ENCODE measurements at regions not wholly inside any gene's neighbourhood (a gene's known extent, or its start where the extent isn't known, plus 50 kb on each side); places are given as distances from the start of the nearest gene placed in this dataset.
"Not testable (repeated sequence)": the region's sequence is repeated elsewhere in the genome, so short reads cannot be mapped to it uniquely, and the experiment has no call there.

DNA sequence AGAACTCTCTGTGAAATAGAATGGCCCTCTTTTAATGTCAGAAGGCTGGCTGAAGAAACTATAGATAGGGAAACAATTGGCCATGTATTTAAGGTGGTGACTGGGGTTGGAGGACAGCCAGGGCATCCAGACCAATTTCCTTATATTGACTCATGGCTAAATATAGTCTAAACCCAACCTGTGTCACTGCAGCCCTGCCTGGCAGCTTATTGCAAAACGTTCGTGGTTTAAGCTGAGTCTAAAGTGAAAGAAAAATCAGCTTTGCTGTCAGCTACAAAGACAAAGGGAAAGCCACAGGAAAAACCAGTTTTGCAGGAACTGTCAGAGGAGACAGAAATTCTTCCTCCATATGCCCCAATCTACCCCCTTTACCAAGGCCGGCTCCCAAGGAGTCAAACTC is 902.8 kb upstream of the NDST4 start:
- DNase-seq (ENCODE audit: low spot score), result no peak

DNA sequence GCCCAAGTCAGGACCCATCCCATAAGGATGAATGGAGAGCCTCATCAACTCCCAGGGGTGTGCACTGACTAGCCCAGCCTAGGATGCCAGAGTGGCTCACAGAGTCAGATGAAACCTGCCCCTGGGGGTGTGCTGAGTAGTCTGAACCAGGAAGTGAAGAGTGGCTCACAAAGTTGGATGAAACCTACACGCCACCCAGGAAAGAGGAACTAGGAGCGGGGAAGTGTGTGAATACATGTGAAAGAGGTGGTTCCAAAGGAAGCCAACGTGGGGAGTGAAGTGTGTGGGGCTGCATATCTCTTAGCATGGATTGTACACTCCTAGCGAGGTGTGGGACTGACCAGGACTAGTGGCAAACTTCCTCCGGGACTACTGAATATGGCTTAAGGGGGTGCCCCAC is 902.1 kb upstream of the NDST4 start:
- DNase-seq (ENCODE audit: low spot score), result no peak

DNA sequence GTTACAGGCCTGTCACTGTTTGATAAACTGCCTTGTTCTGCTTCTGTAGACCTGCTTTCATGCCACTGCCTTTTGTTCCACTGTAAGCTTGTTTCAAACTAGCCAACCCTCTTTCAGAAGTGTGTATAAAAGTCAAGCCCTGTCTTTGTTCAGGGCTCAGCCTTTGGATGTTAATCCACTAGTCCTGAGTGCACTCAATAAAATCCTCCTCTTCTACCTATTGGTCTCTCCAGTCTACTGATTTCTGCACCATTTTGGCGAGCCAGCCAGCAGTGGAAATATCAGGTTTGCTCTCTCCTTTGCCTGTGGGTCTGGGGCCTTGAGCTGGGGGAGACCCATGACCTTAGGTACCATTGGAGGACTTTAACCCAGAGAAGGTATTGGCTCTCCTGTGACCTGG is 901.6 kb upstream of the NDST4 start:
- DNase-seq (ENCODE audit: low spot score), result no peak

DNA sequence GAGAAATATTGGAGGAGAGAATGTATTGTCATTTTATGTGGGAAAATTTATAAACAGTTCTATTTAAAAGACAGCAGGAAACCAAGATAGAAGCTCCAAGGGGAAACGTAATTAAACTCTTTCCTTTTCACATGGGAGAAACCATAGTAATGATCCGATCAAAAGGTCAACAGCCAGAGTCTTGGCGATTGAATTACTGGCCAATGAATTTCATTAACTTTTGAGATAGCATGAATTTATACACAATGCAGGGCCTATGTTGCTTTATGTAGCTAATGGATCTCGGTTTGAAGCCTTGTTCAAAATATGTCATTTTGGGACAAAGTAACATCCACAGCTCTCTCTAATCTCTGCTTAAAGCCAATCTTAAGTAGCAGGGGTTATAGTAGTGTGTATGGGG is 897.5 kb upstream of the NDST4 start:
- DNase-seq (ENCODE audit: low spot score), result no peak

DNA sequence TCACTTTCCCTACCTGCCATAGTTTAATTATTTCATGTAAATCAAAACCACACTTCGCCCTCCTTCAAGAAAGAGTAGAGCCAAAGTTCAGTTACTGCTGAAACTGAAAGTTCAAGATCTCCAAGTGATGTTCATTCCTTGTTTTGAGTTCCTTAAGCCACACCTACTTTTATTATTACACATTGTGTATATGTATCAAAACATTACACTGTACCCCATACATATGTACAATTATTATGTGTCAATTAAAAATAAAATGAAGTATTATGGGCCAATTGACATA is 892.3 kb upstream of the NDST4 start:
- no peak for DNase-seq (ENCODE audit: low spot score)

DNA sequence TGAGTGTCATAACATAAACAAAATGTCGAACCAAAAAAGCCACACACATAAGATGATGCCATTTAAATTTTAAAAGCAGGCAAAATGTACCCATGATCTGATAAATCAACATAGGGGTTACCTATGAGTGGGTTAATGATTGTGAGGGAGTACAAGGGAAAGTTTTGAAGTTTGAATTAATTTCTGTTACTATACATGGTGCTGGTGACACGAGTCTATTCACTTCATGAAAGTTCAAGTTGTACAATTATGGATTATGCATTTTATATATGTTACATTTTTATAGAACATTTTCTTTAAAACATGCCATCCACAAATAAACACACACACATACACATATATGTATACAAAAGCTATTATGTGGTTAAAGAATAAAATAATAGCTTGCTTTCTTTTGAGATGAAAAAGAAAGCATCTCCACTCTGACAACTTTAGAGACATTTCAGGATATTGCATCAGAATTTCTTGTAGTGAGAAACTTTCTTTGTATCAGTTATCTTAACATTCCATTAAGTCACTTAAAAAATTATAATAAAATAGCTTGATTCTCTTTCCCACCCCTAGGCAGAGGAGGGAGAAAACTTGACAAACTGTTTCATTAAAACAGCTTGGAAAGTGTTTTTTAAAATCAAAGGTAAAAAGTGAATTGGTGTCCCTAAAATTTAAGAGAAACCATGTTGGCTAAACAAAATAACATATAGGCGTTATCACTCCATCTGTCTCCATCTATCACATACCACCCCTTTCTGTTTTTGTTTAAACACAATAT is 891.8 kb upstream of the NDST4 start:
- DNase-seq (ENCODE audit: low spot score), result peak; percentile 13

DNA sequence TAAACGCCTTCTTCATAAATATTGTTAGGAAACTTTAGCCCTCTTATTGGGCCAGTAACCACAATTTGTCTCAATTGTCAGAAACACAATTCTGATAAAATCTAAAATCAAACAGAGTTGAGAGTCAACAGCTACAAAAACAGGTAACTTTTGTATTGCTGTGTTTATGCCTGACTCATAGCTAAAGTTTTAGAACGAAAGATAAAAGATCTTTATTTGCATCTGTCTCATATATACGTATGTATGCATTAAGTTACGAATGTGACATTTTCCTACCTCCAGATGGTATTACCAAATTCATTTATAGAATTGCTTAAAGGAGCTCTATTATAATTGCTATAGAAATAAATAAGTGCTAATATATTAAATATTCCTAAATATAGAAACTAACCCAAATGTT is 887.9 kb upstream of the NDST4 start:
- no peak for DNase-seq (ENCODE audit: low spot score)

DNA sequence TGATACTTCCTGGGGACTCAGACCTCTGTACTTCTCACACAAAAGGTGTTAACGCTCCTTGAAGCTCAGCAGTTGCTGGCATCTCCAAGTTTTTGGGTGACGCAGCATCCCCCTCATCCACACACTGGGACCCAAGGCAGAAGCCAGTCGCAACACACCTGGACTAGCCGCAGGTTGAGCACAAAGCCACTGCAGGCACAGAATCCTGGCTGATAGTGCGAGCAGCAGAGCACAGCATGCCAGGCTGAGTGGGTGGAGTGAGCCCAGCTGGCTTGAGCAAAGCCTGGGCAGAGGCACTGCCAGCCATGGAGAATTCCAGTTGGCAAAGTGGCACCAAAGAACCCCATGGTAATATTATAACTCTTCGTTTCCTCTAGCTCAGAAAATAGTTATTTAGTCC is 873.2 kb upstream of the NDST4 start:
- DNase-seq (ENCODE audit: low spot score), result no peak

DNA sequence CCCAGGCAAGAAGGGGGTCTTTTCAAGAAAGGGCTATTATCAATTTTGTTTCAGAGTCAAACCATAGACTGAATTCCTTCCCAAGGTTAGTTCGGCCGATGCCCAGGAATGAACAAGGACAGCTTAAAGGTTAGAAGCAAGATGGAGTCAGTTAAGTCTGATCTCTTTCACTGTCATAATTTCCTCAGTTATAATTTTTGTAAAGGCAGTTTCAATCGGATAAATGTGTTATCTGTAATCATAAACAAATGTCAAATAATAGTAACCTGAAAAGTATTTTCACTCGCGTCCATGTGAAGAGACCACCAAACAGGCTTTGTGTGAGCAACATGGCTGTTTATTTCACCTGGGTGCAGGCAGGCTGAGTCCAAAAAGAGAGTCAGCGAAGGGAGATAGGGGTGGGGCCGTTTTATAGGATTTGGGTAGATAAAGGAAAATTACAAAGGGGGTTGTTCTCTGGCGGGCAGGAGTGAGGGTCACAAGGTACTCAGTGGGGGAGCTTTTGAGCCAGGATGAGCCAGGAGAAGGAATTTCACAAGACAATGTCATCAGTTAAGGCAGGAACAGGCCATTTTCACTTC is 862.1 kb upstream of the NDST4 start:
- not testable (repeated sequence) for DNase-seq (ENCODE audit: low spot score)

DNA sequence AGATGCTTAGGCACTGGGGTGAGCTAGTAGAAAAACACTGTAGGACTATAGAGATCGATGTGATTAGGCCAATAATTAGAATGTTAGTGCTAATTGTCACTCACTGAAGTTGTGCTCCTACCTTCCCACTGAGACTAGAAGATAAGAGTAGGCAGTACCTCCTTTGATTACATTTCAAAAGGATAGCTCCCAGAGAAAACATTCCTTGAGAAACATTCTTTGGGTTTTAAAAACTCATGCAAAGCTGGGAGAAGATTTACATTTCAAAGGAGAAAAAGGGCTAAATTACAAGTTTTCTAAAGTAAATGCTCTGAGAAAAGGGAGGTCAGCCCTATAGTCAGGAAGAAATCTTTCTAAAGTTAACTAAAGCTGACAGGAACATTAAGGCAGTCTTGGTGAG is 860.3 kb upstream of the NDST4 start:
- no peak for DNase-seq (ENCODE audit: low spot score)

DNA sequence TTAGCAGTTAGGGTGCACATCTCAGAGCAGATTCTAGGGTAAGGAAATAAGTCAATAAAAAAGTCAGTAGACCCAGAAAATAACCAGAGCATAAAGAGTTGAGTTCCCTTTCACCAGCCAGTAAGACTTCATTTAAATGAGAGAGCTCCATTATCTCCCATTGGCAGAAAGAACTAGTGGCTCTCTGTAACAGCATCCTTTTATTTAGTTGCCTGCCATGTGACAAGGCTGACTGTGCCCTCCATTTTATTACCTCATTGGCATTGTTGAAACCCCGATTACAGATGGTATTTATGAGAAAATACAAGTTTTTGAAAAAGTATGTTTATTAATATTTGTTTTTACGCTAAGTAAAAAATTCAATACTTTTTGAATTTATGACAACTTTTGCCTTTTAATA is 859.5 kb upstream of the NDST4 start:
- no peak for DNase-seq (ENCODE audit: low spot score)

DNA sequence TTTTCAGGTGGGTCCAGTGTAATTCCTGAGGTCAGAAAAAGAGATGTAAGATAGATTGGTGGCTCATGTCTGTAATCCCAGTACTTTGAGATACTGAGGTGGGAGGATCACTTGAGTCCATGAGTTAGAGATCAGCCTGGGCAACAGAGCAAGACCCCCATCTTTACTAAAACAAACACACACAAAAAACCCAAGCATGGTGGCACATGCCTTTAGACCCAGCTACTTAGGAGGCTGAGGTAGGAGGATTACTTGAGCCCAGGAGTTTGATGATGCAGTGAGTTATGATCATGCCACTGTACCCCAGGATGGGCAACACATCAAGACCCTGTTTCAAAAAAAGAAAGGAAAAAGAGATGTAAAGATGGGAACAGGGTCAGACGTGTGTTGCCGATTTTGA is 857.4 kb upstream of the NDST4 start:
- no peak for DNase-seq (ENCODE audit: low spot score)

DNA sequence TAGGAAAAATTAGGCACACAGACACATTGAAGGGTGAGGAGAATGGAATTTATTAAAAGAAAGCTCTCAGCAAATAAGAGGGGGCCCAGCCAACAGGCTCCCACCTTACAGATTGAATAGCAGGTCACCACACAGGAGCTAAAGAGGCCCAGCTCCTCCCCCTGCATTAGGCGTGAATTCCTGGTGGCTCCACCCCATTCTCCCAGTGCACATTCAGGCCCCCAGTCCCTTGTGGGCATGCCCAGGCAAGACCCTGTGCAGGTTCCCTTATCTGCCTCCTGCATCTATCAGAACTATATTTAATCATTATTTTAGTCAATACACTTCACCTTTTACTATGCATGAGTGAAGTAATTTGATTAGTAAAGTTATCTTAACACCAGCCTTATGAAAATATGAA is 856.3 kb upstream of the NDST4 start:
- DNase-seq (ENCODE audit: low spot score), result no peak

DNA sequence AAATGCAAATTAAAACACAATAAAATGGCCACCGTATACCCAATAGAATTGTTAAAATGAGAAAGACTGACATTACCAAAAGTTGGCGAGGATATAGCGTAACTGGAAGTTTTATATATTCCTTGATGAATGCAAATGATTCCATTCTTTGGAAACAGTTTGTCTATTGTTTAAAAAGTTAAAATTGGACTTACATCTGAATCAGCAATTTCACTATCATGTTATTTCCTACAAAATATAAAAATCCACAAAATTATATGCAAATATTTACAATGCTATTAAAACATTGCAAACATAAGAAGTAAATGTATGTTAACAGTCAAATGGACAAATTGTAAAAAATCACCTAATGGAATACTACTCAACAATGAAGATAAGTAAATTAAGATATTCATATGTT is 852.2 kb upstream of the NDST4 start:
- DNase-seq (ENCODE audit: low spot score), result no peak

DNA sequence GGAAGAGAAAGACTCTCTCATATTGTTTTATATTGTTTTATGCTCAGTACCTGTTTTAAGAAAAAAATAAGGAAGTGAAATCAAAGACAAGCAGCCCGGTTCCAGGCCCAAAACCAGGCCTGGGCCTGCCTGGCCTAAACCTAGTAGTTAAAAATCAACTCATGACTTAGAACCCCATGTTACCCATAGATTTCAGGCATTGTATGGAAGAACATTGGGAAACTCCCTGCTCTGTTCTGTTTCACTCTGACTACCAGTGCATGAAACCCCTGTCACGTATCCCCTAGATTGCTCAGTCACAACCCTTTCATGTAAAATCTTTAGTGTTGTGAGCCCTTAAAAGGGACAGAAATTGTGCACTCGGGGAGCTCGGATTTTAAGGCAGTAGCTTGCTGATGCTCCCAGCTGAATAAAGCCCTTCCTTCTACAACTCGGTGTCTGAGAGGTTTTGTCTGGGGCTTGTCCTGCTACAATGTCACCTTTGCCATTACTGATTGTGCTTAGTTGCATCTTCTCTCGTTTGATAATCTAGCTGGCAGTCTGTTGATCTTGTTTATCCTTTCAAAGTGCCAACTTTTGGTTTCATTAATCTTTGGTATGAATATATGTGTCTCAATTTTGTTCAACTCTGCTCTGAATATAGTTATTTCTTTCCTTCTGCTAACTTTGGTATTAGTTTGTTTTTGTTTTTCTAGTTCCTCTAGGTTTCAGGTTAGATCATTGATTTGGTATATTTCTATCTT is 842.8 kb upstream of the NDST4 start:
- not testable (repeated sequence) for DNase-seq (ENCODE audit: low spot score)

DNA sequence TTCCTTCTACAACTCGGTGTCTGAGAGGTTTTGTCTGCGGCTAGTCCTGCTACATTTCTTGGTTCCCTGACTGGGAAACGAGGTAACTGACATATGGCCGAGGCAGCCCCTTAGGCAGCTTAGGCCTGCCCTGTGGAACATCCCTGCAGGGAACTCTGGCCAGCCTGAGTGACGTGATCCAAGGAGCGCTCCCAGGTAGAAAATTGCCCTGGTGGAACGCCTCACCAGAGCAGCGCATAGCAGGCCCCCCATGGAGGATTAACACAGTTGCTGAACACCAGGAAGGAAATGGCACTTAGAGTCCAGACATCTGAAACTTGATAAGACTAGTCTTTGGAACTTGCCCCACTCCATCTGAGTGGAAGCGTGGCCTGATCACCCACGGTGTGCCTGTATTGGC is 837.4 kb upstream of the NDST4 start:
- no peak for DNase-seq (ENCODE audit: low spot score)

DNA sequence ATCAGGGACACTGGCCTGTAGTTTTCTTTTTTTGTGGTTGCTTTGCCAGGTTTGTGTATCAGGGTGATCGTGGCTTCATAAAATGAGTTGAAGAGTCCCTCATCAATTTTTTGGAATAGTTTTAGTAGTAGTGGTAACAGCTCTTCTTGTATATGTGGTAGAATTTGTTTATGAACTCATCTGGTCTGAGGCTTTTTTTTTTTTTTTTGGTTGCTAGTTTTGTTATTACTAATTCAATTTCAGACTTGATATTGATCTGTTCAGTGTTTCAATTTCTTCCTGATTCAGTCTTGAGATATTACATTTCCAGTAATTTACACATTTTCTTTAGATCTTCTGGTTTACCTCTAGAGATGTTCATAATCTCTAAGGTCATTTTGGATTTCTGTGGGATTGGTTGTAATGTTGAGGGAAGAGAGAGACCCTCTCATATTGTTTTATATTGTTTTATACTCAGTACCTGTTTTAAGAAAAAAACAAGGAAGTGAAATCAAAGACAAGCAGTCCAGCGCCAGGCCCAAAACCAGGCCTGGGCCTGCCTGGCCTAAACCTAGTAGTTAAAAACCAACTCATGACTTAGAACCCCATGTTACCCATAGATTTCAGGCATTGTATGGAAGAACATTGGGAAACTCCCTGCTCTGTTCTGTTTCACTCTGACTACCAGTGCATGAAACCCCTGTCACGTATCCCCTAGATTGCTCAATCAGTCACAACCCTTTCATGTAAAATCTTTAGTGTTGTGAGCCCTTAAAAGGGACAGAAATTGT is 836.7 kb upstream of the NDST4 start:
- not testable (repeated sequence) for DNase-seq (ENCODE audit: low spot score)

DNA sequence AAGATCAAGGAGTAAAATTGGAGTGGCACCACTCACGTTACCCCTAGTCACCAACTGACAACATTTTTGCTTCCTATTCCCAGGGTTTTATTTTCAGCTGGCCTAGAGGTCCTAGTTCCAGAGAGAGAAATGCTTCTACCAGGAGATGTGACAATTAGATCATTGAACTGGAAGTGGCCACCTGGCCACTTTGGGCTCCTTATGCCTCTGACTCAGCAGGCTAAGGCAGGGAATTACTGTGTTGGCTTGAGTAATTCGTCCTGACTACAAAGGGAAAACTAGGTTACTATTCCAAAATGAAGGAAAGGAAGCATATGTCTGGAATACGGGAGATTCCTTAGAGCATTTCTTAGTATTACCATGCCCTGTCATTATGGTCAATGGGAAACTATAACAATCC is 831.6 kb upstream of the NDST4 start:
- no peak for DNase-seq (ENCODE audit: low spot score)

DNA sequence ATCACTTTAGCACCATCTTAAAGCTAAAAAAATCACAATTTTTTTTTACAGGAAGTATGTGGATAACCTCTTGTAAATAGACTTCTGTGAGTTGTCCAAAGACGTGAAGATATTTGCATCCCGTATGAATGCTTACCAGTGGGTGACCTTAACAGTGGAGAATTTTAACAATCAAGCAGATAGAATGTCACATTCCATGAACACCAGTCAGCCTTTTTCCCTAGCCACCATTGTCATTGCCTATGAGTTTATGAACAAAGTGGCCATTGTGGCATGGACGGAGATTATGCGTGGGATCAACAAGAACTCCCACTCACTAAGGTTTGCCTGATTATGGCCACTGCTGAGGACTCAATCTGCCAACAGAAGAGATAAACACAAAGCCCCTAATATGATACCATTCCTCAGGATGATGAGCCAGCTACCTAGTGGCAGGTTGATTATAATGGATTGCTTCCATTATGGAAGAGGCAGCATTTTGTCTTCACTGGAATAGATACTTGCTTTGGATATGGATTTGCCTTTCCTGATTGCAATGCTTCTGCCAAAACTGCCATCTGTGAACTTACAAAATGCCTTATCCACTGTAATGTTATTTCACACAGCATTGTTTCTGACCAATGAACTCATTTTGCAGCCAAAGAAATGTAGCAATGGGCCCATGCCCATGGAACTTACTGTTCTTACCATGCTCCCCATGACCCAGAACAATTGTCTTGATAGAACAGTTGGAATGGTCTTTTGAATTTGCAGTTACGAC is 830.9 kb upstream of the NDST4 start:
- DNase-seq (ENCODE audit: low spot score), result no peak

DNA sequence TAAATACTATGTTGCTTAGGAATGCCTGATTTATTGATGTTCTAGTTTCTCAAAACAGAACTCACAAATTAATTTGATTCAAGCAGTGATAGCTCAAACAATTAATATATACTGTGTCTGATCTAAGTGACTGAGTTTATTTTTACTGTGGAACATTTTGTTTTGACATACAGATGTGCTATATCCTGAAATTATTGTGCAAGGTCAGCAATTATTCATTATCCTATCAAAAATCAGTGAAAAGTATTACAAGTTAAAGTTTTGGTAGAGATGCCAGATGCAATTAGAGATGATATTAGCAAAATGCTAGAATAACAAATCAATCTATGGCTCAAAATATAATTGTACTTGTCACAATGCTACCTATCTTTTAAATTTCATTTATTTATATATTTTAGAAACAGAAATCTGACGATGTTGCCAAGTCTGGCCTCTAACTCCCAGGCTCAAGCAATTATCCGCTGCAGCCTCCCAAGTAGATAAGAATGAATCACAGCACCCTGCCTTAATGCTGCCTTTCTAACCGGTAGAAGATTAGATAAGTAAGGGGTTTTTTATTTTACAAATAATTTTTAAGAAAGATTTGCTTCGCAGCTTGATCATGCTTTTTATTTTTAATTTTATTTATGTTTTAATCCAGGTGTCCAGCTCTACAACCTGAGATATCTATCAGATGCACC is 825.5 kb upstream of the NDST4 start:
- DNase-seq (ENCODE audit: low spot score), result no peak

DNA sequence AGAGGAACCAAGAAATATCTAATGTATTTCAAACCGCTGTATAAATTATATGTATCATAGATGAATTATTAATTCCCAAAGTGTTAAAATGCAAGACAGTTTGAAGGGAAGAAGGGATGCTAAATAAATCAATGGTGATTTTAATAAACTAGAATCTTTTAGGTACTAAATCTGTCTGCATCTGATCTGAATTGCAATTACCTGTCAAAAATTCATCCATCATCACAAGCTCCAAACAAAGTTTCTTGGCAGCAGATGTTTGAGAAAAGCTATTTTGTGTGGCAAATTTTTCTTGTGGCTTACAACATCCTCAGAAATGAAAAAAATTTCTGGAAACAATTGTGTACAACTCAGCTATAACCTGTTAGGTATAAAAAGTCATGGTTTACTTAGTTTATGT is 816.0 kb upstream of the NDST4 start:
- no peak for DNase-seq (ENCODE audit: low spot score)

DNA sequence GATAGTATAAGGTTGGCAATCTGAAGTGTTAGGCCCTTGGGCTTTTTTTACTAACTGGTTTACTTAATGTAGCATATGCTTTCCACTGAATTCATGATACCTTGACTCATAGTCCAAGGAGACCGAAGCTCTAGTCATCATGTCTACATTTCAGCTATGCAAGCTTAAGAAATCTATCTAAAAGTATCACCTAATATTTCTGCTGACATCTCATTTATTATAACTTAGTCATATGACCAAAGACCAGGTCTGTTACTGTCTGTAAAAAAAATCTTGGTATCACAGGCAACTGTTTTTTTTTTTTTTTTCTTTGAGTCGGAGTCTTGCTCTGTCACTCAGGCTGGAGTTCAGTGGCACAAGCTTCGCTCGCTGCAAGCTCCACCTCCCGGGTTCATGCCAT is 814.0 kb upstream of the NDST4 start:
- no peak for DNase-seq (ENCODE audit: low spot score)

All from GM03348 (cell line).